ENCODE measurements at regions not wholly inside any gene's neighbourhood (a gene's known extent, or its start where the extent isn't known, plus 50 kb on each side); places are given as distances from the start of the nearest gene placed in this dataset.

DNA sequence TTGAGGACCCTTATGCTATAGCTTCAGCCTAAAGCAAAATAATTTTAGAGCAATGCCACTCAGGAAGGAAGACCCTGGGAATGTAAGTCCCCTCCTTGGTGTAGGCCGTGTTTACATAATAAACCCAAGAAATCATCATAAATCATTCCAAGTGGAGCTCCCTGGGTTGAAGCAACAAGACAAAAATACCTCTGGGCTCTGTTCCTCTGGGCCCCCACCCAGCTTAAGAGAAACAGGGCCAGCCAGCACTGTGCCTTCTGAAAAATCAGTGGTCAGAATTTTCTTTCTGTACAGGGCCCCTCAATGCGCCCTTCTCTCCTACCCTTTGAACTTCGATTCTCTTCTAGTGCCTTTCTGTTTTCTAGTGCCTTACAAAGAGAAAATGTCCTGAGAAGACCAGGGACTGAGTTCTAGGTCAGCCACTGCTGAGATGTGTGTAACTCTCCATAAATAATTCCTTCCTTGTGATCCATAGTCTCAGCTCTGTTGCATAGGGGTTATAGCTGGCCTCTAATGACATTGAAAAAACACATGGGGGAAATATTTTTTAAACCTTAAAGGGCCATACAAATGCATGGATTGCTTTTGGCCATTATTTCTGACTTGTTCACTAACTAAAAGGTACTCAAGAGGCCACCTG, 101.0 kb downstream of the ADRB2 start (continued):
- TF ChIP-seq, protein P1, sequence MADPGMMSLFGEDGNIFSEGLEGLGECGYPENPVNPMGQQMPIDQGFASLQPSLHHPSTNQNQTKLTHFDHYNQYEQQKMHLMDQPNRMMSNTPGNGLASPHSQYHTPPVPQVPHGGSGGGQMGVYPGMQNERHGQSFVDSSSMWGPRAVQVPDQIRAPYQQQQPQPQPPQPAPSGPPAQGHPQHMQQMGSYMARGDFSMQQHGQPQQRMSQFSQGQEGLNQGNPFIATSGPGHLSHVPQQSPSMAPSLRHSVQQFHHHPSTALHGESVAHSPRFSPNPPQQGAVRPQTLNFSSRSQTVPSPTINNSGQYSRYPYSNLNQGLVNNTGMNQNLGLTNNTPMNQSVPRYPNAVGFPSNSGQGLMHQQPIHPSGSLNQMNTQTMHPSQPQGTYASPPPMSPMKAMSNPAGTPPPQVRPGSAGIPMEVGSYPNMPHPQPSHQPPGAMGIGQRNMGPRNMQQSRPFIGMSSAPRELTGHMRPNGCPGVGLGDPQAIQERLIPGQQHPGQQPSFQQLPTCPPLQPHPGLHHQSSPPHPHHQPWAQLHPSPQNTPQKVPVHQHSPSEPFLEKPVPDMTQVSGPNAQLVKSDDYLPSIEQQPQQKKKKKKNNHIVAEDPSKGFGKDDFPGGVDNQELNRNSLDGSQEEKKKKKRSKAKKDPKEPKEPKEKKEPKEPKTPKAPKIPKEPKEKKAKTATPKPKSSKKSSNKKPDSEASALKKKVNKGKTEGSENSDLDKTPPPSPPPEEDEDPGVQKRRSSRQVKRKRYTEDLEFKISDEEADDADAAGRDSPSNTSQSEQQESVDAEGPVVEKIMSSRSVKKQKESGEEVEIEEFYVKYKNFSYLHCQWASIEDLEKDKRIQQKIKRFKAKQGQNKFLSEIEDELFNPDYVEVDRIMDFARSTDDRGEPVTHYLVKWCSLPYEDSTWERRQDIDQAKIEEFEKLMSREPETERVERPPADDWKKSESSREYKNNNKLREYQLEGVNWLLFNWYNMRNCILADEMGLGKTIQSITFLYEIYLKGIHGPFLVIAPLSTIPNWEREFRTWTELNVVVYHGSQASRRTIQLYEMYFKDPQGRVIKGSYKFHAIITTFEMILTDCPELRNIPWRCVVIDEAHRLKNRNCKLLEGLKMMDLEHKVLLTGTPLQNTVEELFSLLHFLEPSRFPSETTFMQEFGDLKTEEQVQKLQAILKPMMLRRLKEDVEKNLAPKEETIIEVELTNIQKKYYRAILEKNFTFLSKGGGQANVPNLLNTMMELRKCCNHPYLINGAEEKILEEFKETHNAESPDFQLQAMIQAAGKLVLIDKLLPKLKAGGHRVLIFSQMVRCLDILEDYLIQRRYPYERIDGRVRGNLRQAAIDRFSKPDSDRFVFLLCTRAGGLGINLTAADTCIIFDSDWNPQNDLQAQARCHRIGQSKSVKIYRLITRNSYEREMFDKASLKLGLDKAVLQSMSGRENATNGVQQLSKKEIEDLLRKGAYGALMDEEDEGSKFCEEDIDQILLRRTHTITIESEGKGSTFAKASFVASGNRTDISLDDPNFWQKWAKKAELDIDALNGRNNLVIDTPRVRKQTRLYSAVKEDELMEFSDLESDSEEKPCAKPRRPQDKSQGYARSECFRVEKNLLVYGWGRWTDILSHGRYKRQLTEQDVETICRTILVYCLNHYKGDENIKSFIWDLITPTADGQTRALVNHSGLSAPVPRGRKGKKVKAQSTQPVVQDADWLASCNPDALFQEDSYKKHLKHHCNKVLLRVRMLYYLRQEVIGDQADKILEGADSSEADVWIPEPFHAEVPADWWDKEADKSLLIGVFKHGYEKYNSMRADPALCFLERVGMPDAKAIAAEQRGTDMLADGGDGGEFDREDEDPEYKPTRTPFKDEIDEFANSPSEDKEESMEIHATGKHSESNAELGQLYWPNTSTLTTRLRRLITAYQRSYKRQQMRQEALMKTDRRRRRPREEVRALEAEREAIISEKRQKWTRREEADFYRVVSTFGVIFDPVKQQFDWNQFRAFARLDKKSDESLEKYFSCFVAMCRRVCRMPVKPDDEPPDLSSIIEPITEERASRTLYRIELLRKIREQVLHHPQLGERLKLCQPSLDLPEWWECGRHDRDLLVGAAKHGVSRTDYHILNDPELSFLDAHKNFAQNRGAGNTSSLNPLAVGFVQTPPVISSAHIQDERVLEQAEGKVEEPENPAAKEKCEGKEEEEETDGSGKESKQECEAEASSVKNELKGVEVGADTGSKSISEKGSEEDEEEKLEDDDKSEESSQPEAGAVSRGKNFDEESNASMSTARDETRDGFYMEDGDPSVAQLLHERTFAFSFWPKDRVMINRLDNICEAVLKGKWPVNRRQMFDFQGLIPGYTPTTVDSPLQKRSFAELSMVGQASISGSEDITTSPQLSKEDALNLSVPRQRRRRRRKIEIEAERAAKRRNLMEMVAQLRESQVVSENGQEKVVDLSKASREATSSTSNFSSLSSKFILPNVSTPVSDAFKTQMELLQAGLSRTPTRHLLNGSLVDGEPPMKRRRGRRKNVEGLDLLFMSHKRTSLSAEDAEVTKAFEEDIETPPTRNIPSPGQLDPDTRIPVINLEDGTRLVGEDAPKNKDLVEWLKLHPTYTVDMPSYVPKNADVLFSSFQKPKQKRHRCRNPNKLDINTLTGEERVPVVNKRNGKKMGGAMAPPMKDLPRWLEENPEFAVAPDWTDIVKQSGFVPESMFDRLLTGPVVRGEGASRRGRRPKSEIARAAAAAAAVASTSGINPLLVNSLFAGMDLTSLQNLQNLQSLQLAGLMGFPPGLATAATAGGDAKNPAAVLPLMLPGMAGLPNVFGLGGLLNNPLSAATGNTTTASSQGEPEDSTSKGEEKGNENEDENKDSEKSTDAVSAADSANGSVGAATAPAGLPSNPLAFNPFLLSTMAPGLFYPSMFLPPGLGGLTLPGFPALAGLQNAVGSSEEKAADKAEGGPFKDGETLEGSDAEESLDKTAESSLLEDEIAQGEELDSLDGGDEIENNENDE (IDR thresholded peaks at IDR 0.05; ENCODE audit: insufficient replicate concordance, low read length): no peak
- TF ChIP-seq NRF1 (IDR thresholded peaks at IDR 0.05; ENCODE audit: low read depth, low read length): no peak

All from H1 (cell line).